ENCODE measurements at regions not wholly inside any gene's neighbourhood (a gene's known extent, or its start where the extent isn't known, plus 50 kb on each side); places are given as distances from the start of the nearest gene placed in this dataset.

GRCh38 chr5:84863020-84863419, 478.3 kb upstream of the EDIL3 start:
- Histone ChIP-seq H3K4me2 (no peak overlapping the region), H4K20me1 (ENCODE audit: insufficient read depth, poor library complexity, severe bottlenecking) (no peaks in the 10 kb centered on the region), H3K27me3 (no peaks in the 10 kb centered on the region), H3K79me2 (no peaks in the 10 kb centered on the region), H2AFZ (no peak overlapping the region), H3K36me3 (replicated peaks; ENCODE audit: insufficient read depth, low read depth) (no peaks in the 10 kb centered on the region), H3K27ac (no peak overlapping the region), H3K4me1 (ENCODE audit: insufficient read depth) (no peaks in the 10 kb centered on the region), H3K9me2 (replicated peaks; ENCODE audit: insufficient read depth) (no peaks in the 10 kb centered on the region), H3K4me3 (no peak overlapping the region), H3K9me3 (ENCODE audit: low read depth) (no peaks in the 10 kb centered on the region)
- DNase-seq (ENCODE audit: low spot score): no peak
- no peak for TF ChIP-seq EZH2phosphoT487 (IDR thresholded peaks at IDR 0.05; ENCODE audit: low read depth, severe bottlenecking, unreplicated experiment)
- no peak for TF ChIP-seq CTCF (IDR thresholded peaks at IDR 0.05; ENCODE audit: poor library complexity)
- TF ChIP-seq EZH2 (IDR thresholded peaks at IDR 0.05; ENCODE audit: borderline replicate concordance): no peak
- WGBS (ENCODE audit: low lambda C conversion rate, missing lambda C conversion rate): 43% methylated on average over 1 of the region's 1 CpG

GRCh38 chr5:84862132-84862531, 477.5 kb upstream of the EDIL3 start:
- no peaks in the 10 kb centered on the region for H3K27me3 ChIP-seq
- H3K4me3 ChIP-seq: no peak overlapping the region
- no peaks in the 10 kb centered on the region for H3K9me2 ChIP-seq (replicated peaks; ENCODE audit: insufficient read depth)
- H3K27ac ChIP-seq: no peak overlapping the region
- H3K36me3 ChIP-seq (replicated peaks; ENCODE audit: insufficient read depth, low read depth): no peaks in the 10 kb centered on the region
- TF ChIP-seq EZH2 (IDR thresholded peaks at IDR 0.05; ENCODE audit: borderline replicate concordance): no peak
- no peak for TF ChIP-seq EZH2phosphoT487 (IDR thresholded peaks at IDR 0.05; ENCODE audit: low read depth, severe bottlenecking, unreplicated experiment)
- no peak for TF ChIP-seq CTCF (IDR thresholded peaks at IDR 0.05; ENCODE audit: poor library complexity)
- DNase-seq (ENCODE audit: low spot score): no peak
- H3K79me2 ChIP-seq: no peaks in the 10 kb centered on the region
- H3K9me3 ChIP-seq (ENCODE audit: low read depth): no peaks in the 10 kb centered on the region
- H4K20me1 ChIP-seq (ENCODE audit: insufficient read depth, poor library complexity, severe bottlenecking): no peaks in the 10 kb centered on the region
- no peak overlapping the region for H3K4me2 ChIP-seq
- WGBS (ENCODE audit: low lambda C conversion rate, missing lambda C conversion rate): 86% methylated on average over 7 of the region's 7 CpGs
- H3K4me1 ChIP-seq (ENCODE audit: insufficient read depth): no peaks in the 10 kb centered on the region
- no peak overlapping the region for H2AFZ ChIP-seq

- TF ChIP-seq EZH2phosphoT487 (IDR thresholded peaks at IDR 0.05; ENCODE audit: low read depth, severe bottlenecking, unreplicated experiment): no peak
- no peak for TF ChIP-seq CTCF (IDR thresholded peaks at IDR 0.05; ENCODE audit: poor library complexity)
- no peak for TF ChIP-seq EZH2 (IDR thresholded peaks at IDR 0.05; ENCODE audit: borderline replicate concordance)
- DNase-seq (ENCODE audit: low spot score): no peak
- Histone ChIP-seq H3K9me2 (replicated peaks; ENCODE audit: insufficient read depth) (no peaks in the 10 kb centered on the region), H3K79me2 (no peaks in the 10 kb centered on the region), H3K36me3 (replicated peaks; ENCODE audit: insufficient read depth, low read depth) (no peaks in the 10 kb centered on the region), H3K27me3 (no peaks in the 10 kb centered on the region), H3K27ac (no peak overlapping the region), H3K4me2 (no peak overlapping the region), H3K9me3 (ENCODE audit: low read depth) (no peaks in the 10 kb centered on the region), H3K4me1 (ENCODE audit: insufficient read depth) (no peaks in the 10 kb centered on the region), H4K20me1 (ENCODE audit: insufficient read depth, poor library complexity, severe bottlenecking) (no peaks in the 10 kb centered on the region), H3K4me3 (no peak overlapping the region), H2AFZ (no peak overlapping the region)
- WGBS (ENCODE audit: low lambda C conversion rate, missing lambda C conversion rate): 63% methylated on average over 2 of the region's 2 CpGs
Measured at GRCh38 chr5:84861306-84861705, 476.6 kb upstream of the EDIL3 start.

GRCh38 chr5:84859056-84859455, 474.4 kb upstream of the EDIL3 start:
- Histone ChIP-seq H3K27me3 (no peaks in the 10 kb centered on the region), H3K36me3 (replicated peaks; ENCODE audit: insufficient read depth, low read depth) (no peaks in the 10 kb centered on the region), H3K79me2 (no peaks in the 10 kb centered on the region), H3K4me3 (no peak overlapping the region), H2AFZ (no peak overlapping the region), H3K4me2 (no peak overlapping the region), H3K9me3 (ENCODE audit: low read depth) (no peaks in the 10 kb centered on the region), H3K4me1 (ENCODE audit: insufficient read depth) (no peaks in the 10 kb centered on the region), H3K9me2 (replicated peaks; ENCODE audit: insufficient read depth) (no peaks in the 10 kb centered on the region), H3K27ac (no peak overlapping the region), H4K20me1 (ENCODE audit: insufficient read depth, poor library complexity, severe bottlenecking) (no peaks in the 10 kb centered on the region)
- TF ChIP-seq EZH2phosphoT487 (IDR thresholded peaks at IDR 0.05; ENCODE audit: low read depth, severe bottlenecking, unreplicated experiment): no peak
- no peak for TF ChIP-seq EZH2 (IDR thresholded peaks at IDR 0.05; ENCODE audit: borderline replicate concordance)
- no peak for TF ChIP-seq CTCF (IDR thresholded peaks at IDR 0.05; ENCODE audit: poor library complexity)
- DNase-seq (ENCODE audit: low spot score): no peak
- 76% methylated on average over 1 of the region's 1 CpG for WGBS (ENCODE audit: low lambda C conversion rate, missing lambda C conversion rate)

Data from hepatocyte (in vitro differentiated cells).